ENCODE measurements at regions not wholly inside any gene's neighbourhood (a gene's known extent, or its start where the extent isn't known, plus 50 kb on each side); places are given as distances from the start of the nearest gene placed in this dataset.

- TF ChIP-seq JUND (IDR thresholded peaks at IDR 0.05): no peak
- no peak for DNase-seq (ENCODE audit: low spot score)
These were observed 493.3 kb upstream of the MARCKS start for GRCh38 chr6:113363866-113364265.

GRCh38 chr6:113364766-113365165 is 492.4 kb upstream of the MARCKS start:
- no peak for TF ChIP-seq YY1 (IDR thresholded peaks at IDR 0.05)
- no peak for TF ChIP-seq HNF4A (conservative IDR thresholded peaks at IDR 0.05)
- TF ChIP-seq HNF4G (IDR thresholded peaks at IDR 0.05): no peak
- TF ChIP-seq TAF1 (conservative IDR thresholded peaks at IDR 0.05): no peak
- Histone ChIP-seq H3K36me3 (ENCODE audit: control insufficient read depth in 4 of 4, insufficient read depth in 3 of 4, low read depth in 1 of 4, low read length in 3 of 4) (no peaks in the 10 kb centered on the region), H3K4me3 (ENCODE audit: low read depth in 1 of 3, low read length in 3 of 3) (no peak overlapping the region), H3K4me1 (ENCODE audit: control insufficient read depth in 4 of 4, insufficient read depth in 4 of 4, low read length in 3 of 4) (no peaks in the 10 kb centered on the region), H3K27ac (ENCODE audit: low read depth in 1 of 2, low read length in 2 of 2) (no peak overlapping the region), H3K27me3 (ENCODE audit: control insufficient read depth in 4 of 4, insufficient read depth in 4 of 4, low read length in 3 of 4) (no peaks in the 10 kb centered on the region), H3K9ac (ENCODE audit: low read depth in 1 of 2, low read length in 2 of 2) (no peak overlapping the region), H3K9me3 (ENCODE audit: control insufficient read depth in 4 of 4, low read length in 3 of 4) (no peaks in the 10 kb centered on the region)
- WGBS: 97% methylated on average over 3 of the region's 3 CpGs
- DNase-seq (ENCODE audit: low spot score): no peak

More at GRCh38 chr6:113363866-113364265, 493.3 kb upstream of the MARCKS start:
- Histone ChIP-seq H3K27ac (ENCODE audit: low read depth in 1 of 2, low read length in 2 of 2) (no peak overlapping the region), H3K4me1 (ENCODE audit: control insufficient read depth in 4 of 4, insufficient read depth in 4 of 4, low read length in 3 of 4) (no peaks in the 10 kb centered on the region), H3K4me3 (ENCODE audit: low read depth in 1 of 3, low read length in 3 of 3) (no peak overlapping the region), H3K27me3 (ENCODE audit: control insufficient read depth in 4 of 4, insufficient read depth in 4 of 4, low read length in 3 of 4) (no peaks in the 10 kb centered on the region), H3K36me3 (ENCODE audit: control insufficient read depth in 4 of 4, insufficient read depth in 3 of 4, low read depth in 1 of 4, low read length in 3 of 4) (no peaks in the 10 kb centered on the region), H3K9me3 (ENCODE audit: control insufficient read depth in 4 of 4, low read length in 3 of 4) (no peaks in the 10 kb centered on the region), H3K9ac (ENCODE audit: low read depth in 1 of 2, low read length in 2 of 2) (no peak overlapping the region)

GRCh38 chr6:113365191-113365590 is 492.0 kb upstream of the MARCKS start:
- Histone ChIP-seq H3K9ac (ENCODE audit: low read depth in 1 of 2, low read length in 2 of 2) (no peak overlapping the region), H3K4me3 (ENCODE audit: low read depth in 1 of 3, low read length in 3 of 3) (no peak overlapping the region), H3K9me3 (ENCODE audit: control insufficient read depth in 4 of 4, low read length in 3 of 4) (no peaks in the 10 kb centered on the region), H3K27ac (ENCODE audit: low read depth in 1 of 2, low read length in 2 of 2) (no peak overlapping the region), H3K36me3 (ENCODE audit: control insufficient read depth in 4 of 4, insufficient read depth in 3 of 4, low read depth in 1 of 4, low read length in 3 of 4) (no peaks in the 10 kb centered on the region), H3K4me1 (ENCODE audit: control insufficient read depth in 4 of 4, insufficient read depth in 4 of 4, low read length in 3 of 4) (no peaks in the 10 kb centered on the region), H3K27me3 (ENCODE audit: control insufficient read depth in 4 of 4, insufficient read depth in 4 of 4, low read length in 3 of 4) (no peaks in the 10 kb centered on the region)
- TF ChIP-seq FOXA1 (IDR thresholded peaks at IDR 0.05) (no peak), ZBTB33 (IDR thresholded peaks at IDR 0.05) (no peak), REST (IDR thresholded peaks at IDR 0.05) (no peak), CTCF (IDR thresholded peaks at IDR 0.05; ENCODE audit: low read depth, low read length, missing input control) (no peak), JUND (IDR thresholded peaks at IDR 0.05) (no peak), HNF4G (IDR thresholded peaks at IDR 0.05) (no peak), YY1 (IDR thresholded peaks at IDR 0.05) (no peak), TAF1 (conservative IDR thresholded peaks at IDR 0.05) (no peak), RAD21 (IDR thresholded peaks at IDR 0.05) (no peak), MAX (IDR thresholded peaks at IDR 0.05) (no peak), RXRA (IDR thresholded peaks at IDR 0.05) (no peak), ATF3 (IDR thresholded peaks at IDR 0.05) (no peak), SP1 (IDR thresholded peaks at IDR 0.05) (no peak), HNF4A (conservative IDR thresholded peaks at IDR 0.05) (no peak), NR2F2 (IDR thresholded peaks at IDR 0.05) (no peak), GABPA (IDR thresholded peaks at IDR 0.05 in 1 of 2, conservative IDR thresholded peaks at IDR 0.05 in 1 of 2) (no peak), EGR1 (IDR thresholded peaks at IDR 0.05; ENCODE audit: low read depth in 2 of 2) (no peak)
- DNase-seq (ENCODE audit: low spot score): no peak
- WGBS: 95% methylated on average over 2 of the region's 2 CpGs
